Skeletal muscle tissue (tissue), 4 donors: ENCODE measurements at regions not wholly inside any gene's neighbourhood (a gene's known extent, or its start where the extent isn't known, plus 50 kb on each side); places are given as distances from the start of the nearest gene placed in this dataset. TPM values are rescaled to one million over a fixed set of nuclear protein-coding genes. Genes with fewer than 3 reads are reported as not detected.
"Not testable (repeated sequence)": the region's sequence is repeated elsewhere in the genome, so short reads cannot be mapped to it uniquely, and the experiment has no call there.

Experiments
- H3K27ac ChIP-seq: one replicate; pipeline ENCODE4 v1.7.0; 2013; ENCODE audit warnings: mild to moderate bottlenecking, low read depth, low read length, inconsistent platforms
- H3K27me3 ChIP-seq, 3 donors: one replicate each; pipeline ENCODE4 v1.7.0; 2013; ENCODE audit warnings: low read length in 3 of 3; ENCODE audit not compliant: control insufficient read depth in 3 of 3, insufficient read depth in 3 of 3
- H3K36me3 ChIP-seq, 3 donors: one replicate each; pipeline ENCODE4 v1.7.0; 2013; ENCODE audit warnings: low read length in 3 of 3; ENCODE audit not compliant: control insufficient read depth in 3 of 3, insufficient read depth in 3 of 3
- H3K4me1 ChIP-seq, 3 donors: one replicate each; pipeline ENCODE4 v1.7.0; 2013; ENCODE audit warnings: low read length in 3 of 3, mild to moderate bottlenecking in 3 of 3; ENCODE audit not compliant: control insufficient read depth in 3 of 3, insufficient read depth in 3 of 3
- H3K4me3 ChIP-seq, 3 donors: one replicate each; pipeline ENCODE4 v1.7.0; 2013; ENCODE audit warnings: low read length in 3 of 3
- H3K9ac ChIP-seq, 3 donors: one replicate each; pipeline ENCODE4 v1.7.0; 2013; ENCODE audit warnings: low read length in 3 of 3, mild to moderate bottlenecking in 3 of 3, moderate library complexity in 2 of 3, low read depth in 1 of 3
- H3K9me3 ChIP-seq, 3 donors: one replicate each; pipeline ENCODE4 v1.7.0; 2013; ENCODE audit warnings: low read length in 3 of 3; ENCODE audit not compliant: control insufficient read depth in 3 of 3
- small RNA-seq: library from RNA; depleted of rRNA; stranded (forward); fragments of <200 nt; gene quantifications from one replicate; pipeline ENCODE3, GENCODE V24; 2014
- donor health status: Osteomylitis.

- Histone ChIP-seq H3K4me1 (no peaks in the 10 kb centered on the region), H3K4me3 (no peak overlapping the region), H3K27ac (no peak overlapping the region), H3K36me3 (no peaks in the 10 kb centered on the region), H3K9me3 (no peaks in the 10 kb centered on the region), H3K9ac (no peak overlapping the region), H3K27me3 (no peaks in the 10 kb centered on the region)
These were observed 81.1 kb upstream of the AADAT start for GRCh38 chr4:170170861-170171260.

DNA sequence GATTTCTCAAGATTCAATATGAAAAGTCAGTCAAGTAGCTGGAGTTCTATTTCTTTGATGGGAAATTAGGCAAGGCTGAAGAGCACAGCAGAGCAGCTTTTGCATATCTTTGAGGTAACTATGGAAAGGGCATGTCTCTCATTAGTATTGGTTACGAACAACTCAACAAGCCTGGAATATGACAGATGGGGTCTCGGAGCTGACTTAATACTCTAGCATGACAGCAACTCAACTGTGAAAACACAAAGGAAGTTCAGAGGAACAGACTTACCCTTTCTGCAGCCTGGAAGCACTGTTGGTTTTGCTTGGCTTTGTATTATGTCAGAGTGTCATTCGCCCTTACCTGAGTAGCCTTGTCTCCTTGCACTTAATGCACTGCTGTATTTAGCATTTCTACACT is 79.9 kb upstream of the AADAT start:
- no peak overlapping the region for H3K9ac ChIP-seq
- H3K27me3 ChIP-seq: no peaks in the 10 kb centered on the region
- H3K4me1 ChIP-seq: no peaks in the 10 kb centered on the region
- no peak overlapping the region for H3K4me3 ChIP-seq
- no peak overlapping the region for H3K27ac ChIP-seq
- H3K9me3 ChIP-seq: no peaks in the 10 kb centered on the region
- H3K36me3 ChIP-seq: no peaks in the 10 kb centered on the region

DNA sequence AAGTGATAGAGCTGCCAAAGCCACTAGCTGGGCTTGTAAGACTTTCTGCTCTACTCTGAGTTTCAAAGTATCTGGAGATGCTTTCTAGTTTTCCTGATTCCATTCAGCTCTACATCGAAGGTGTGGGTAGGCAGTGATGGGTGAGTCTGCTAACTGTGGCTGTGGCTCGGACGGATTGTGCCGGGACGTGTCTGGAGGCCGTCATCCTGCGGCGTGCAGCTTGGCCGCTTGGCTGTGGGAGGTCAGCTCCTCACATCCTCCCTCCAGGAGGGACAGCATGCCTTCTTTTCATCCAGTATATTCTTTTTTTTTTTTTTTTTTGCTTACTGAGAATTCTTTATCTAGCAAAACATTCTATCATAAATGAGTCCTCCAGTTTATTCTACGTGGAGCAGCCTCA is 77.9 kb upstream of the AADAT start:
- Histone ChIP-seq H3K4me1 (no peaks in the 10 kb centered on the region), H3K27me3 (no peaks in the 10 kb centered on the region), H3K27ac (no peak overlapping the region), H3K9ac (no peak overlapping the region), H3K36me3 (no peaks in the 10 kb centered on the region), H3K4me3 (no peak overlapping the region), H3K9me3 (no peaks in the 10 kb centered on the region)

GRCh38 chr4:170166193-170166592 is 76.4 kb upstream of the AADAT start:
- not testable (repeated sequence) for H3K36me3 ChIP-seq, H3K9me3 ChIP-seq, H3K4me3 ChIP-seq, H3K9ac ChIP-seq, H3K27me3 ChIP-seq, H3K27ac ChIP-seq, H3K4me1 ChIP-seq

DNA sequence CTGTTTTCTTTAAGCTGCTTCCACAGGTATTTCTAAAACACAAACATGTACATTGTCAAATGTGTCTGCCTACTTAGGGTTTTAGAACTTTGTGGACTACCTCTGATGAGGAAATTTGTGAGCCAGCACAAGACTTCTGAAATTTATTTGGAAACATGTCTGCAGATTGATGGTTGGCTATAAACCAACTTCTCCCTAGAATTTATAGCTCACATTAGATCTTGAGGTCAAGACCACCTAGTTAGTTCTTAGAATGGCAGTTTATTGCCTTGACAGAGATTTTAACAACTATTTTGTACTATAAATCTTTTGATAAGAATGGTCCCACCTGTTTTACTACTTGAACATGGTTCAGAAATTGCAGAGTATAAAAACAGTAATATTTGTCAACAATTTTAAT is 72.7 kb upstream of the AADAT start:
- Histone ChIP-seq H3K27me3 (no peaks in the 10 kb centered on the region), H3K27ac (no peak overlapping the region), H3K4me1 (no peaks in the 10 kb centered on the region), H3K36me3 (no peaks in the 10 kb centered on the region), H3K9me3 (no peaks in the 10 kb centered on the region), H3K9ac (no peak overlapping the region), H3K4me3 (no peak overlapping the region)

DNA sequence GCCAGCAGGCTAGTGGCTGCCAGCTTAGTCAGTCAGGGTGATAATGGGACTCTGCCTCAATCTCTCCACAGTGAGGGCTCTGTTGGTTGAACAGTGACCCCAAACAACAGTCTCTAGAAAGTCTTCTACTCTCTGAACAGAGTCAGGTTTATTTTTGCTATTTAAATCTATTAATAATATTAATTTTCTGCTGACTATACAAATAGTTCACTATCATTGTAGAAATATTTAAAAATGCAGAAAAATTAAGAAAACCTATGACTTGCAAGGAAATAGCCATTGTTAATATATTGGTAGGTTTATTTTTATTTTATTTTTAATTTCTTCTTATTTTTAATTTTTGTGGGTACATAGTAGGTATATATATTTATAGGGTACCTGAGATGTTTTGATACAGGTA is 67.9 kb upstream of the AADAT start:
- Histone ChIP-seq H3K9me3 (no peaks in the 10 kb centered on the region), H3K27me3 (no peaks in the 10 kb centered on the region), H3K9ac (no peak overlapping the region), H3K4me3 (no peak overlapping the region), H3K4me1 (no peaks in the 10 kb centered on the region), H3K27ac (no peak overlapping the region), H3K36me3 (no peaks in the 10 kb centered on the region)

DNA sequence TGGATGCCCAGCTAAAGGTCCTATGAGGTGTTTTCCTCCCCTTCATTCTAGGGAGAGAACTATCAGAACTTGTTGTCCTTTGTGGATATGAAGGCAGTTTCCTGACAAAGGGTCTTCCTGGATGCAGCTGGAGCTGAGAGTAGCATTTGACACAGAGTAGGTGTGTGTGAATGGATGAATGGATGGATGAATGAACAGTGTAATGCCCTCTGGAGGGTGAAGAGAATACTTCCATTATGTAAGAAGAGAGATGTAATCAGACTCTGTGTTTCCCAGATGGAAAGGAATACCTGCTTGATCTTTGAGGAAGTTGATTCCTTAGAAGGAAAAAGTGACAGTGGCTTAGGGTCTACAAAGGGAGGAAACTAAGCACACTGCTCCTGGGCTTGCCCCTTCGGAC is 55.4 kb upstream of the AADAT start:
- no peaks in the 10 kb centered on the region for H3K36me3 ChIP-seq
- no peak overlapping the region for H3K27ac ChIP-seq
- no peaks in the 10 kb centered on the region for H3K27me3 ChIP-seq
- H3K9me3 ChIP-seq: no peaks in the 10 kb centered on the region
- H3K4me1 ChIP-seq: no peaks in the 10 kb centered on the region
- H3K4me3 ChIP-seq: no peak overlapping the region
- H3K9ac ChIP-seq: no peak overlapping the region

DNA sequence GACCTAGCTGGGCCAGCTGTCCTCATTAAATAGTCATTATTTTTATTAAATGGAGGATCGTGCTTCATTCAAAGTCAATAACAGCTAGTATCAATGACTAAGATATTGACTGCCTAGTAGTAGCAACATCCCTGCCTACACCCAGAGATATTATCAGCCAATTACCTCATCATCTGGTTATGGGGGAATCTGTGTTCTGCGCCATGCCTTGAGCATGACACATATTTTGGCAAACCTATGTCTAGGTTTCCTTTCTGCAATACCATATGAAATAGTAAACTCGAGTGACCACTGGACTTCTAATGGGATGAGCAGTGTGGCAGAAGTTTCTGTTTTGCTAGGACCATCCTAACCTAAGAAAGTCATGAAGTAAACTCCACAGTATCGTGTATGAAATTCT is 50.0 kb upstream of the AADAT start:
- no peaks in the 10 kb centered on the region for H3K27me3 ChIP-seq
- no peak overlapping the region for H3K27ac ChIP-seq
- no peak overlapping the region for H3K9ac ChIP-seq
- H3K4me3 ChIP-seq: no peak overlapping the region
- H3K9me3 ChIP-seq: no peaks in the 10 kb centered on the region
- no peaks in the 10 kb centered on the region for H3K36me3 ChIP-seq
- no peaks in the 10 kb centered on the region for H3K4me1 ChIP-seq

Small RNAs in the stretch of these regions (small RNA-seq; reads per million reads assigned to genes)
- gene AC097486.1 (not detected), gene MIR6082 (not detected), gene RNU6ATAC13P (not detected)
